ENCODE measurements at regions not wholly inside any gene's neighbourhood (a gene's known extent, or its start where the extent isn't known, plus 50 kb on each side); places are given as distances from the start of the nearest gene placed in this dataset.

GRCh38 chr12:105428793-105429395, 98.4 kb downstream of the C12orf75 start:
- TF ChIP-seq, protein P1, sequence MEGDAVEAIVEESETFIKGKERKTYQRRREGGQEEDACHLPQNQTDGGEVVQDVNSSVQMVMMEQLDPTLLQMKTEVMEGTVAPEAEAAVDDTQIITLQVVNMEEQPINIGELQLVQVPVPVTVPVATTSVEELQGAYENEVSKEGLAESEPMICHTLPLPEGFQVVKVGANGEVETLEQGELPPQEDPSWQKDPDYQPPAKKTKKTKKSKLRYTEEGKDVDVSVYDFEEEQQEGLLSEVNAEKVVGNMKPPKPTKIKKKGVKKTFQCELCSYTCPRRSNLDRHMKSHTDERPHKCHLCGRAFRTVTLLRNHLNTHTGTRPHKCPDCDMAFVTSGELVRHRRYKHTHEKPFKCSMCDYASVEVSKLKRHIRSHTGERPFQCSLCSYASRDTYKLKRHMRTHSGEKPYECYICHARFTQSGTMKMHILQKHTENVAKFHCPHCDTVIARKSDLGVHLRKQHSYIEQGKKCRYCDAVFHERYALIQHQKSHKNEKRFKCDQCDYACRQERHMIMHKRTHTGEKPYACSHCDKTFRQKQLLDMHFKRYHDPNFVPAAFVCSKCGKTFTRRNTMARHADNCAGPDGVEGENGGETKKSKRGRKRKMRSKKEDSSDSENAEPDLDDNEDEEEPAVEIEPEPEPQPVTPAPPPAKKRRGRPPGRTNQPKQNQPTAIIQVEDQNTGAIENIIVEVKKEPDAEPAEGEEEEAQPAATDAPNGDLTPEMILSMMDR (IDR thresholded peaks at IDR 0.05; ENCODE audit: insufficient read depth, low read length, poor library complexity, severe bottlenecking), result no peak
- no peak for DNase-seq (ENCODE audit: low read depth)
- Histone ChIP-seq H3K27me3 (ENCODE audit: control insufficient read depth, insufficient read depth, low read length) (no peaks in the 10 kb centered on the region), H3K36me3 (ENCODE audit: control insufficient read depth, insufficient read depth, low read length) (no peaks in the 10 kb centered on the region), H3K4me3 (ENCODE audit: low read depth, low read length) (no peak overlapping the region)

DNA sequence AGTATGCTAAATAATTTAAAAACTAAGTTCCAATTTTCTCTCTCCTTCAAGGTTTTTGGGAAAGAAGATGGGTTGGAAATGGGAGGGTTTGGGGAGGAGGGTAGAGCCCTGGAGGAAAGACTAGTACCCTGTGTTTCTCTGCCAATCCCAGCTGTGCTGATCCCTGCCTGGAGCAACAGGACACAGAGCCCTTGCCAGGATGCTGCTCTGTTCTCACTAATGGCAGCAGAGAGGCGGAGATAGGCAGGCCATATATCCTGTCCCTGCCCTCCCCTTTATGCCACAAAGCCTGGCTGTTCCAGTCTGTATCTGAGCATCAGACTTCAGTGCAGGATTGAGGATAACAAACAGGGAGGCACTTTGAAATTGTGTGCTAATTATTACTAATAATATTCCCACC, 99.0 kb downstream of the C12orf75 start:
- H3K36me3 ChIP-seq (ENCODE audit: control insufficient read depth, insufficient read depth, low read length), result no peaks in the 10 kb centered on the region
- H3K4me3 ChIP-seq (ENCODE audit: low read depth, low read length), result no peak overlapping the region
- no peak for DNase-seq (ENCODE audit: low read depth)
- no peaks in the 10 kb centered on the region for H3K27me3 ChIP-seq (ENCODE audit: control insufficient read depth, insufficient read depth, low read length)
- TF ChIP-seq, protein P1 (IDR thresholded peaks at IDR 0.05; ENCODE audit: insufficient read depth, low read length, poor library complexity, severe bottlenecking), result no peak

DNA sequence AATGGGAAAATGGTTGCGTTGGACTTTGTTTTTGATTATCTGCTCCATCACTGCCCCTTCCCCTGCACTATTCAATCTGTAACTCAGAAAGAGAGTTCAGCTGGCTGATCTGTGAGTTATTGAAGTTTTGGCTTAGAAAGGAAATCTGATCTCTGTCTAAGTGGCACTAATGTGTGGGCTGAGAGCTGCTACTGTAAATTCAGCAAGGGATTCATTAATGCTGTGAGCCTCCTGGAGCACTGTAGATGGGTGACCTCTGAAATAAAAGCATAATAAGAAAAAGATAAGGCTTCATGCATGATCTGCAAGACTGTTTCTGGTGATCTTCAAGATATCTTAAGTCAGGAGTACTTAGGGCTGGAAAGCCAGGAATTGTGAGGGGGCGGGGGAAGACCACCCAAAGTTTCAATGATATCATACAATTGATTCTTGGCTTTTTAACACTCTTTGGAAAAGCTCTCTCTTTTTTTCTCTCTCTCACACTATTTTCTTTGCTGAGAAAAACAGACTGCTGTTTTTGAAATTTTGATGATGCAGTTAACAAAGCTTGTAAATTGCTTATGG, 101.1 kb downstream of the C12orf75 start:
- no peak for DNase-seq (ENCODE audit: low read depth)
- Histone ChIP-seq H3K27me3 (ENCODE audit: control insufficient read depth, insufficient read depth, low read length) (no peaks in the 10 kb centered on the region), H3K4me3 (ENCODE audit: low read depth, low read length) (no peak overlapping the region), H3K36me3 (ENCODE audit: control insufficient read depth, insufficient read depth, low read length) (no peaks in the 10 kb centered on the region)
- TF ChIP-seq, protein P1 (IDR thresholded peaks at IDR 0.05; ENCODE audit: insufficient read depth, low read length, poor library complexity, severe bottlenecking), result no peak

DNA sequence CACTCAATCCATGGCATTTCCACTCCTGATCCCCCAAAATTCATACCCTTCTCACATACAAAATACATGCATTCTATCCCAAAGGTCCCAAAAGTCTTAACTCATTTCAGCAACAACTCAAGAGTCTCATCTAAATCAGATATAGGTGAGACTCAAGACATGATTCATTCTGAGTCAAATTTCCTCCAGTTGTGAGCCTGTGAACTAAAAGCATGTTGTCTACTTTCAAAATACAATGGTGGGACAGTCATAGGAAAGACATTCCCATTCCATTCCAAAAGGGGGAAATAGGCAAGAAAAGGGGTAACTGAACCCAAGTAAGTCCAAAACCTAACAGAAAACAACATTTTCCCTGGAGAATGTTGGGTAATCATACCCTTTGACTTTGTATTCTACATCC, 103.3 kb downstream of the C12orf75 start:
- no peak overlapping the region for H3K4me3 ChIP-seq (ENCODE audit: low read depth, low read length)
- no peaks in the 10 kb centered on the region for H3K36me3 ChIP-seq (ENCODE audit: control insufficient read depth, insufficient read depth, low read length)
- H3K27me3 ChIP-seq (ENCODE audit: control insufficient read depth, insufficient read depth, low read length), result no peaks in the 10 kb centered on the region
- TF ChIP-seq, protein P1 (IDR thresholded peaks at IDR 0.05; ENCODE audit: insufficient read depth, low read length, poor library complexity, severe bottlenecking), result no peak
- DNase-seq (ENCODE audit: low read depth), result no peak

DNA sequence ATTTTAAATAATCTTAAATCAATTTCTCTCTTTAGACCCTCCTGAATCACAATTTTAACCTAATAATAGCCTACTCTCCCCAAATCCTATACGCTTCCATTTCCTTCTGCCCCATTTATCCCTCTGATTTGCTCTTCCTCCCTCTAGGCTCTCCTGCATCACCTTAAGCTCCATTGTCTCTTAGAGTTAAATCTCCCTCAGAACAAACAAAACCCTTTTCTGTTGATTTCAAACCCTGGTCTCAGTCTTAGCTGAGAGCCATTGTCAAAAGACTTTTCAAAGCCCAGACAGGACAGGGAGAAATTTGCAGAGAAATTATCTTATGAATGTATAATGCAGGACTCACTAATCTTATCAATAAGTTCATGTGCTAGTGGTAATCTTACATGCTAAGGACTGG, 106.1 kb downstream of the C12orf75 start:
- DNase-seq (ENCODE audit: low read depth), result no peak
- H3K27me3 ChIP-seq (ENCODE audit: control insufficient read depth, insufficient read depth, low read length), result no peaks in the 10 kb centered on the region
- H3K4me3 ChIP-seq (ENCODE audit: low read depth, low read length), result no peak overlapping the region
- H3K36me3 ChIP-seq (ENCODE audit: control insufficient read depth, insufficient read depth, low read length), result no peaks in the 10 kb centered on the region
- TF ChIP-seq, protein P1 (IDR thresholded peaks at IDR 0.05; ENCODE audit: insufficient read depth, low read length, poor library complexity, severe bottlenecking), result no peak

Measured in kidney epithelial cell (primary cell).